Activated CD8-positive, alpha-beta T cell treated with anti-CD3 and anti-CD28 coated beads for 36 hours (primary cell): ENCODE measurements at regions not wholly inside any gene's neighbourhood (a gene's known extent, or its start where the extent isn't known, plus 50 kb on each side); places are given as distances from the start of the nearest gene placed in this dataset.

Source experiments
- ATAC-seq: fragments of 200-7000 bp; cut with Tn5 transposase; one replicate; pipeline ENCODE4 v1.10.0; 2021; ENCODE audit warnings: mild to moderate bottlenecking, moderate library complexity
- CTCF ChIA-PET: fragments of 350-600 bp; sonication (Branson Sonifier 250); formaldehyde crosslinking; loops from one replicate; lab custom pipeline; 2021; ENCODE audit warnings: antibody characterized with exemption; lab: Charles Lee
- POLR2A ChIA-PET: fragments of 350-600 bp; sonication (Branson Sonifier 250); formaldehyde crosslinking; loops from one replicate; lab custom pipeline; 2021; ENCODE audit warnings: antibody characterized with exemption; lab: Charles Lee
- DNase-seq: peaks from one replicate; pipeline ENCODE4 v3.0.0-alpha.2; 2020
- H3K27ac Mint-ChIP-seq: one replicate; pipeline ENCODE4 v1.8.0; 2021; ENCODE audit warnings: mild to moderate bottlenecking, mixed read lengths
- H3K27me3 Mint-ChIP-seq: one replicate; pipeline ENCODE4 v1.8.0; 2021; ENCODE audit warnings: mixed read lengths
- H3K36me3 Mint-ChIP-seq: one replicate; pipeline ENCODE4 v1.8.0; 2021; ENCODE audit warnings: low read depth, mixed read lengths
- H3K4me1 Mint-ChIP-seq: one replicate; pipeline ENCODE4 v1.8.0; 2021; ENCODE audit warnings: low read depth, mixed read lengths
- H3K4me3 Mint-ChIP-seq: one replicate; pipeline ENCODE4 v1.8.0; 2021; ENCODE audit warnings: mild to moderate bottlenecking, moderate library complexity, mixed read lengths
- H3K9me3 Mint-ChIP-seq: one replicate; pipeline ENCODE4 v1.8.0; 2021; ENCODE audit warnings: mixed read lengths
- CTCF ChIP-seq: fragments of 200-600 bp; IDR thresholded peaks from one replicate; pipeline ENCODE4 v1.8.0; 2022; ENCODE audit warnings: antibody characterized with exemption, mild to moderate bottlenecking
- intact Hi-C: fragments of 100-400 bp; cut with micrococcal nuclease; formaldehyde crosslinking; loops from one replicate; pipeline ENCODE4 v1.10.0; 2022

GRCh38 chr4:57490520-57491255 is 380.5 kb upstream of the IGFBP7 start:
- Mint-ChIP-seq H3K27me3 (no peaks in the 10 kb centered on the region), H3K36me3 (no peaks in the 10 kb centered on the region), H3K27ac (no peak overlapping the region), H3K4me1 (no peaks in the 10 kb centered on the region), H3K4me3 (no peak overlapping the region), H3K9me3 (peaks cover 2% of the 10 kb centered on the region)
- ChIA-PET POLR2A (no interaction called here), CTCF (no interaction called here)
- intact Hi-C loops: no loop called here
- TF ChIP-seq CTCF: no peak
- DNase-seq (no peak), ATAC-seq (no peak)

- no peak for TF ChIP-seq CTCF
- intact Hi-C loops: no loop called here
- Mint-ChIP-seq H3K4me1 (no peaks in the 10 kb centered on the region), H3K36me3 (no peaks in the 10 kb centered on the region), H3K9me3 (peaks cover 2% of the 10 kb centered on the region), H3K27me3 (no peaks in the 10 kb centered on the region), H3K27ac (no peak overlapping the region), H3K4me3 (no peak overlapping the region)
- POLR2A ChIA-PET: no interaction called here
- ATAC-seq (no peak), DNase-seq (no peak)
- CTCF ChIA-PET: no interaction called here
These were observed 378.4 kb upstream of the IGFBP7 start for GRCh38 chr4:57488366-57489162.

GRCh38 chr4:57475424-57475823 is 365.2 kb upstream of the IGFBP7 start:
- Mint-ChIP-seq H3K36me3 (no peaks in the 10 kb centered on the region), H3K9me3 (no peaks in the 10 kb centered on the region), H3K4me1 (no peaks in the 10 kb centered on the region), H3K27ac (no peak overlapping the region), H3K27me3 (no peaks in the 10 kb centered on the region), H3K4me3 (no peak overlapping the region)
- CTCF ChIA-PET: no interaction called here
- intact Hi-C loops: no loop called here
- DNase-seq (no peak), ATAC-seq (no peak)
- TF ChIP-seq CTCF: no peak
- POLR2A ChIA-PET: no interaction called here

- ChIA-PET POLR2A (no interaction called here), CTCF (no interaction called here)
- H3K27ac Mint-ChIP-seq: no peak overlapping the region
- peaks cover 13% of the 10 kb centered on the region for H3K9me3 Mint-ChIP-seq
- intact Hi-C loops: no loop called here
- no peak for ATAC-seq
- no peaks in the 10 kb centered on the region for H3K36me3 Mint-ChIP-seq
- no peak for DNase-seq
- no peak for TF ChIP-seq CTCF
- H3K4me3 Mint-ChIP-seq: no peak overlapping the region
- H3K4me1 Mint-ChIP-seq: no peaks in the 10 kb centered on the region
- H3K27me3 Mint-ChIP-seq: no peaks in the 10 kb centered on the region
These were observed 355.3 kb upstream of the IGFBP7 start for GRCh38 chr4:57465321-57466056.

- Mint-ChIP-seq H3K27me3 (no peaks in the 10 kb centered on the region), H3K4me1 (no peaks in the 10 kb centered on the region), H3K27ac (no peak overlapping the region), H3K36me3 (no peaks in the 10 kb centered on the region), H3K9me3 (peaks cover 7% of the 10 kb centered on the region), H3K4me3 (no peak overlapping the region)
- ChIA-PET POLR2A (no interaction called here), CTCF (no interaction called here)
- DNase-seq (no peak), ATAC-seq (no peak)
- intact Hi-C loops: no loop called here
- no peak for TF ChIP-seq CTCF
These were observed 352.7 kb upstream of the IGFBP7 start for GRCh38 chr4:57462843-57463242.
